ENCODE measurements at regions not wholly inside any gene's neighbourhood (a gene's known extent, or its start where the extent isn't known, plus 50 kb on each side); places are given as distances from the start of the nearest gene placed in this dataset.

- H3K9me3 ChIP-seq = no peaks in the 10 kb centered on the region
- H3K27ac ChIP-seq = no peak overlapping the region
- FAIRE-seq (no peak), ATAC-seq (no peak), DNase-seq (no peak)
- H3K36me3 ChIP-seq = no peaks in the 10 kb centered on the region
- TF ChIP-seq CTCF (IDR thresholded peaks at IDR 0.05) = no peak
- intact Hi-C loops (cut with DNase I) = no loop called here
- no peaks in the 10 kb centered on the region for H3K4me1 ChIP-seq
- peaks cover 0 to 10% (median 4%) of the 10 kb centered on the region in 4 donors for H3K27me3 ChIP-seq
- 56 to 70% methylated on average over 5 of the region's 5 CpGs for WGBS, 2 donors
- no peak overlapping the region for H3K4me3 ChIP-seq
These were observed 1488.4 kb downstream of the MRPL39 start for GRCh38 chr21:24118738-24119459.

GRCh38 chr21:24115141-24115540 is 1492.1 kb downstream of the MRPL39 start:
- intact Hi-C loops (cut with DNase I) = no loop called here
- Histone ChIP-seq H3K9me3 (no peaks in the 10 kb centered on the region), H3K27me3 (peaks cover 0 to 4% (median 3%) of the 10 kb centered on the region in 4 donors), H3K27ac (no peak overlapping the region), H3K36me3 (no peaks in the 10 kb centered on the region), H3K4me1 (no peaks in the 10 kb centered on the region), H3K4me3 (no peak overlapping the region)
- ATAC-seq (no peak), FAIRE-seq (no peak), DNase-seq (no peak)
- 68 to 72% methylated on average over 2 of the region's 2 CpGs for WGBS, 2 donors
- no peak for TF ChIP-seq CTCF (IDR thresholded peaks at IDR 0.05)

- ATAC-seq = no peak
These were observed 1495.3 kb downstream of the MRPL39 start for GRCh38 chr21:24112020-24112419.

GRCh38 chr21:24110846-24111245 is 1496.4 kb downstream of the MRPL39 start:
- FAIRE-seq = no peak
- Histone ChIP-seq H3K4me1 (no peaks in the 10 kb centered on the region), H3K27ac (no peak overlapping the region), H3K36me3 (no peaks in the 10 kb centered on the region), H3K9me3 (no peaks in the 10 kb centered on the region), H3K4me3 (no peak overlapping the region), H3K27me3 (no peaks in the 10 kb centered on the region)
- intact Hi-C loops (cut with DNase I) = no loop called here
- TF ChIP-seq CTCF (IDR thresholded peaks at IDR 0.05) = no peak
- ATAC-seq = no peak
- DNase-seq = no peak

More at GRCh38 chr21:24112020-24112419, 1495.3 kb downstream of the MRPL39 start:
- no peaks in the 10 kb centered on the region for H3K9me3 ChIP-seq
- H3K4me3 ChIP-seq = no peak overlapping the region
- no peak for DNase-seq
- H3K27me3 ChIP-seq = no peaks in the 10 kb centered on the region
- intact Hi-C loops (cut with DNase I) = no loop called here
- no peaks in the 10 kb centered on the region for H3K36me3 ChIP-seq
- H3K27ac ChIP-seq = no peak overlapping the region
- no peaks in the 10 kb centered on the region for H3K4me1 ChIP-seq
- TF ChIP-seq CTCF (IDR thresholded peaks at IDR 0.05) = no peak
- no peak for FAIRE-seq
- WGBS, 2 donors = 40 to 56% methylated on average over 5 of the region's 5 CpGs

- intact Hi-C loops (cut with DNase I) = no loop called here
- Histone ChIP-seq H3K4me3 (no peak overlapping the region), H3K36me3 (no peaks in the 10 kb centered on the region), H3K4me1 (no peaks in the 10 kb centered on the region), H3K27ac (no peak overlapping the region), H3K9me3 (no peaks in the 10 kb centered on the region), H3K27me3 (no peaks in the 10 kb centered on the region)
- no peak for TF ChIP-seq CTCF (IDR thresholded peaks at IDR 0.05)
- DNase-seq = no peak
- no peak for ATAC-seq
- WGBS, 2 donors = 0% methylated on average over 1 of the region's 1 CpG
- FAIRE-seq = no peak
These were observed 1510.1 kb downstream of the MRPL39 start for GRCh38 chr21:24097181-24097580.

All from pancreas (tissue), 10 donors.